DMS 273 (cell line): ENCODE measurements at regions not wholly inside any gene's neighbourhood (a gene's known extent, or its start where the extent isn't known, plus 50 kb on each side); places are given as distances from the start of the nearest gene placed in this dataset.

Source experiments
- DNase-seq: peaks from one replicate; lab custom pipeline; 2025; ENCODE audit not compliant: unreplicated experiment; lab: John Stamatoyannopoulos, UW

DNA sequence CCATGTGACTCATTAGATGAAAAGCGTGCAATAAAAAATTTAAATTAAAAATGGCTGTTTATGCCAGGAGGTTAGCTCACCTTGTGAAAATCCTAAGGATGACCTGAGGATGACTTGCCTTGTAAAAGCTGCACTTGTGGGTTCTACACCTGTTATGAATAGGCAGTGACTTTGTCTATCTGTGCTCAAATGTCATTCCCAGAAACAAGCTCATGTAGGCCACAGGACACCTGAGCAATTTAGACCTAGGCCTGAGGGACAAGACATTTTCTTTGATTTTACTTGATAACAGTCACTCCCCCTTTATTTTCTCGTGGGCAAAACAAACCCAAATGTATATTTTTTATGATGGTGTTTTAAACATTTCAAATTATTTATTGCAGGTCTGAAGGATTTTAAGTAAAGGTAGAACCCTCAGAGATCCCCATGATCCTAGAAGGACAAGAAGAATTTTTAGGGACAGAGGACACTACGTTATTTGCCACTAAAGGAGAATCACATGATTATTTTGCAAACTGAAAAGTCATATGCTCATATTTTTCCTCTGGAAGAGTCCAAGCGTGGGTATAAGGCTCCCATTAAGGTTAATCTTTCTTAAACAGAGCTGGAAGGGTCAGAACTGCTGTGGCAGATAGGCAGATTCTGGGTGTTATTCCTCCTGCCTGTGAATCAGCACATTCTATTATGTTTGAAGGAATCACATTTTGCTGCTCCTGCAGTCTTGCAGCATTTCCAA, 277.5 kb upstream of the MAN1A1 start:
- no peak for DNase-seq

GRCh38 chr6:119620846-119621555, 271.4 kb upstream of the MAN1A1 start:
- no peak for DNase-seq

DNA sequence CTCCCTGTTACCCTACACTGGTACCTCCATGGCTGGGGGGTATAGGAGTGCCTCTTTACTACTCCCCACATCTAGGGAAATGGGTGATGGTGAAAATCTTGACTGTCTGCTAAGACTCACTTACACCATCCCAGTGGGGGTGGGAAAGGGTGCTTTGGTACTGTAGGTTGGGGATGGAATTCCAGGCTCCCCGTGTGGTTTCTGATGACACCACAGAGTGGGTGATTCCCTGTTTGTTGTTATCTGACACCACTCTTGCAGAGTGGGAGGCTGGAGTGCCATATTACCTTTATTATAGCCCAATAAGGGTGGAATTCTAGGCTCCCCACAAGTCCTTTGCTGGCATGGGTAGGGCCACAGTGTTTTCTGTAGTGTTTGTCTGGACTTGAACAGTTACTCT, 264.6 kb upstream of the MAN1A1 start:
- no peak for DNase-seq

- DNase-seq = no peak
Observed at GRCh38 chr6:119612911-119613381, 263.4 kb upstream of the MAN1A1 start.

- DNase-seq = no peak
Observed at GRCh38 chr6:119612176-119612891, 262.8 kb upstream of the MAN1A1 start.

GRCh38 chr6:119610754-119611153, 261.2 kb upstream of the MAN1A1 start:
- no peak for DNase-seq

DNA sequence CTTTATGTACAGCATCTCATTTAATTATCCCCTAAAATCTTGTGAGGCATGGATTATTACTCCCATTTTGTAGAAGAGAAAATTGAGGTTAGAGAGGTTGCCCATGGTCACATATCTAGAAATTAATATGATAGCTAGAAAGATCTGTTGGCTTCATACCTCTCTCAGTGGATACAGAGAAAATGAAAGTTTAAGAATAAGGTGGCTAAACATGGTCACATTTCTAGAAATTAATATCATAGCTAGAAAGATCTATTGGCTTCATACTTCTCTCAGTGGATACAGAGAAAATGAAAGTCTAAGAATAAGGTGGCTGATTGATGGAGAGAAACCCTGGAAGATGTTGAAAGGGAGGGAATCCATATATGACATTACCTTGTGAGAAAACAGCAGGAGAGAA, 260.7 kb upstream of the MAN1A1 start:
- DNase-seq = no peak

- DNase-seq = no peak
Observed at GRCh38 chr6:119609865-119610264, 260.3 kb upstream of the MAN1A1 start.

GRCh38 chr6:119608994-119609393, 259.4 kb upstream of the MAN1A1 start:
- DNase-seq = no peak

- DNase-seq = no peak
Observed at GRCh38 chr6:119604124-119604523, 254.6 kb upstream of the MAN1A1 start.

- no peak for DNase-seq
Observed at GRCh38 chr6:119603501-119603900, 253.9 kb upstream of the MAN1A1 start.

DNA sequence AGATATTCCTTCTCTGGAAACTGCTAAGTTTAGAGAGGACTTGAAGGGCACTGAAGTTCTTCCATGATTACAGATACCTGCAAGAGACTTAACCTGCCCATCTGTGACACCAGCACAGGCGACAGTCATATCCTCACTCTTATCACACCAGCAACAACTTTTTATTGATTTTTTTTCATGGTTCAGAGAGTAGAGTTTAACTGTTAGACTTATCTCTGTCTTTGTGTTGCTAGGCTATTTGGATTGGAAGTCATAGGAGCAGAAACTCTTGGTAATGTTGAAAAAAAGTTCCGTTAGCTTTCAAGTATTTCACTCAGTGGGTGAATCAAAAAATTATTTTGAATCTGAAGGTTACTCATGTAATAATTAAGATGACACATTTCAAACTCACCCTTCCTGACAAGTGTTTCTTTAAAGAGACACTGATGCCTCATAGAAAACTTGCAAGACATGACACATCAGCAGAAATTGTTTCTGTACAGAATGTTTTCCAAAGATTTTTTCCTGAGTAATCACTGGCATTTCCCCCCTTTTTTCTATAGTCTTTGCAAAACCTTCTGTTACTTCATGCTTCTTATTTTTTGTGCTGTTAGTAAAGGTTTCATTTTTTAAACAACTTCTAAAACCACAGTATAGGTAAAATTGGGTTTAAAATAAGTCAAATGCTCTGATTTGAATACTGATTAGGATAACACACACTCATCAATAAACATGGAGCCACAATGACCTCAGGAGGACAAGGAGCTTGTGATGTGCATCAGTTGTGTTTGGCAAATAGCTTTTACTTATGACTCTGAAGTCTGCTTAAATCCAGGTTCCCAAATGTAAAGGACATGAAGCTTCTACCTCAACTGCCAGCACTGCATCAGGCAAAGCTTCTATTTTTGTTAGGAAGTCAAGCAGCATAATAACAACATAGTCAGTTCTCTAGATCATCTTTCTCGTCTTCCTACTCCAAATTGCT, 252.9 kb upstream of the MAN1A1 start:
- DNase-seq = no peak

DNA sequence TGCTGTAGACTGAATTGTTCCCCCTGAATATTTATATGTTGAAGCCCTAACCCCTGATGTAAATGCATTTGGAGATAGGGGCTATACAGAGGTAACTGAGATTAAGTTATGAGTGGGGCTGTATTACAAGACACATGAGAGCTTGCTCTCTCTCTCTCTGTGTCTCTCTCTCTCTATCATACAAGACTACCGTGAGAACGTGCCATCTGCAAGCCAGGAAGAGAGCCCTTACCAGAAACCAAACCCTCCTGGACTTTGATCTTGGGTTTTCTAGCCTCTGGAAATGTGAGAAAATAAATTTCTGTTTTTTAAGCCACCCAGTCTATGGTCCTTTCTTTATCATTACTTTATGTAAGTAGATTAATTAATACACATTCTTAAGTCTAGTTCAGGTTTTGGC, 249.3 kb upstream of the MAN1A1 start:
- DNase-seq = no peak

DNA sequence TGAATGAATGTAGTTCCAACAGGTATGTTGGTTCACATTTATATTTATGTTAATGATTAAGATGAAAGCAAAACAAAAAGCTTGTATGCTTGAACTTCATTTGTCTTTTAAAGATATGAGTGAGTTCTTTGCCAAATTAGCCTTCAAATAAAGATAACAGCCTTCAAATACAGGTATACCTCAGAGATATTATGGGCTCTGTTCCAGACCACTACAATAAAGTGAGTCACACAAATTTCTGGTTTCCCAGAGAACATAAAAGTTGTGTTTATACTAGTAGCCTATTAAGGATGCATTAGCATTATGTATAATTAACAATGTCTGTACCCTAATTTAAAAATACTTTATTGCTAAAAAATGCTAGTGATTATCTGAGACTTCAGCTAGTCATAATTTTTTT, 245.3 kb upstream of the MAN1A1 start:
- no peak for DNase-seq

DNA sequence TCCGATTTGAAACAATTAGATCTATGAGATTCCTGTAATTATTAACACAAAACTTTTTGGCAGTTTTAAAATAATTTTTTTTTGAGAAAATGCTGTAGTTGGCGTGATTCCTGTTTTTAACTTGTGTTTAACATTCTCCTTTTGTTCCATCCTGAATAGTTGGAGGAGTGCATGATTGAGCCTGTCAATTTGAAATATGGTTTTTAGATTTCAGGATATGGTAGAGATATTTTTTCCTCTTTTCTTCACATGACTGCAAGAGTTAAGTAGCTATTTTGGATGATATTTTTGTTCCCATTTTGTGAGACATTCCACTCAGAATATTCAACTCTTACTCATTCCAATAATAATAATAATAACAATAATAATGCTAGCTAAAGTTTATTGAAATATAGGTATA, 241.7 kb upstream of the MAN1A1 start:
- no peak for DNase-seq

DNA sequence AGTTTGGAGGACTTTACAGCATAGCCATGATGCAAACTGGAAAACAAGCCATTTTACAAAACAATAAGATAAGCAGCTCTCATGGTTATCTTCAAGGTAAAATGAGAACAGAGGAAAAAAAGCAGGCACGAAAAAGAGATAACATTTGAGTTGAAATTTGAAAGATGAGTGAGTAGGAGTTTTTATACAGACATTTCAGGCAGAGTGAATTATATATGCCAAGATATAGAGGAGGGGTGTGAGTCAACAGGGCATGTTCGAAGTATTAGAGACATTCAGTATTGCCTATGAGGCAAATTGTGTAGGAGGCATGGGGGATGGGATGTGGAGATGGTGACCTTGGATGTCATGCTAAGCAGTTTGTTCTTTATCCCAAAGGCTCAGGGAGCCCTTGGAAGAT, 240.5 kb upstream of the MAN1A1 start:
- DNase-seq = no peak

DNA sequence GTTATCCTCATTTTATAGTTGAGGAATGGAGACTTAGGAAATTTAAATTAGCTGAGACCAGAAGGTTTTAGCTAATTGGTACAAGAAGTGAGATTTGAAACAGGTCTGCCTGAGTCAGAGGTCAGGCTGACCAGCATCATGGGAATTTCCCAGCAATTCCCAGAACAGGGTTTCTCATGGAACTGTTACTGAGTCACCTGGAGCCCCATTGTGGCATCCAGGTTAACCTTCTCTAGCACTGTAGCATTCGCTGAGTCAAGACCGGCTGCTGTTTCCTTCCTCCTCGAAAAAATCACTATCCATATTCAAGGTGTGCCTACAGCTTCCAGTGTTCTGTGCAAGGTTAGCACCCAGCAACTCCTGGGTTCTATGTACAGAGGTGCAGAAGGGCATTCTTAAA, 238.0 kb upstream of the MAN1A1 start:
- DNase-seq = no peak

GRCh38 chr6:119586250-119586882, 236.8 kb upstream of the MAN1A1 start:
- DNase-seq = no peak

DNA sequence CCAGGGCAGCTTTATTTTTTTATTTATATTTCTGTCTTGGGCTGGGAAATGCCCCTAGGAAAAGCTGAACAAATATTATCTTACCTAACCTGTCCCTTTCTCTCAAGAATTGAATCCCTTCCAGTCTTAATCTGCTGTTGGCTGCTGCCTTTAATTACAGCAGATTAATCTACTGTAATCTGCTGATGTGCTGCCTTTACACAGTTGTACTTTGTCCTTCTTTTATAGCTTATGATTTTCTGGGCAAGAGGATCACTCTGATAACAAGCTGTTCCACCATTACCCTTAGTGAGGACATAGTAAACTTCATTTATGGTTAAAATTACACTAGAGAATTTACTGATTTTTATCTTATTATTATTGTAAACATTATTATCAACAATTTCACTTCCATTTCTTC, 234.5 kb upstream of the MAN1A1 start:
- no peak for DNase-seq

- DNase-seq = no peak
Observed at GRCh38 chr6:119581220-119581619, 231.7 kb upstream of the MAN1A1 start.
